HEK293 (cell line): ENCODE measurements at regions not wholly inside any gene's neighbourhood (a gene's known extent, or its start where the extent isn't known, plus 50 kb on each side); places are given as distances from the start of the nearest gene placed in this dataset.

Source experiments
- CTCF ChIA-PET: fragments of 350-600 bp; formaldehyde crosslinking; extraction: SDS; loops from one replicate; lab custom pipeline; 2021; ENCODE audit warnings: antibody characterized with exemption; lab: Yijun Ruan, JAX
- POLR2A ChIA-PET: fragments of 300-600 bp; formaldehyde crosslinking; extraction: SDS; loops from one replicate; lab custom pipeline; 2020; ENCODE audit warnings: antibody characterized with exemption, inconsistent platforms; lab: Yijun Ruan, JAX
- H3K27ac ChIP-seq: fragments of 200-500 bp; sonication (Bioruptor generic); 2 replicates; pipeline ENCODE4 v1.5.1; 2014; ENCODE audit warnings: low read depth, low read length, control low read depth, inconsistent platforms; ENCODE audit errors: extremely low read depth
- H3K36me3 ChIP-seq, 2 experiments: fragments of 200-500 bp in 1 of 2; sonication (Bioruptor generic) in 1 of 2; 1 replicate in 1 of 2; 2 replicates in 1 of 2; pipeline ENCODE4 v1.5.1; 2014 to 2017; ENCODE audit warnings: inconsistent platforms in 2 of 2, low read length in 2 of 2; ENCODE audit not compliant: control insufficient read depth in 2 of 2, insufficient read depth in 1 of 2
- H3K4me1 ChIP-seq: fragments of 200-500 bp; sonication (Bioruptor generic); 2 replicates; pipeline ENCODE4 v1.5.1; 2014; ENCODE audit warnings: mild to moderate bottlenecking, low read length, inconsistent platforms; ENCODE audit not compliant: control insufficient read depth, insufficient read depth
- H3K4me3 ChIP-seq: 2 replicates; pipeline ENCODE4 v1.5.1; 2011; ENCODE audit warnings: low read depth, mild to moderate bottlenecking, control low read depth, low read length, moderate library complexity
- H3K9me3 ChIP-seq: fragments of 200-500 bp; sonication (Bioruptor generic); 2 replicates; pipeline ENCODE4 v1.5.1; 2014; ENCODE audit warnings: low read depth, low read length, inconsistent platforms; ENCODE audit not compliant: control insufficient read depth, insufficient read depth
- BCL11A ChIP-seq: fragments of 450-650 bp; formaldehyde crosslinking; IDR thresholded peaks from 2 replicates; pipeline ENCODE4 v1.5.1; 2016; ENCODE audit warnings: low read depth, missing biosample characterization, missing genetic modification characterization
- HOXC10 ChIP-seq: sonication (generic); formaldehyde crosslinking; IDR thresholded peaks from 2 replicates; pipeline ENCODE4 v1.8.1; 2023; ENCODE audit warnings: mild to moderate bottlenecking, missing genetic modification reagents
- OVOL3 ChIP-seq: fragments of 450-650 bp; formaldehyde crosslinking; IDR thresholded peaks from 2 replicates; pipeline ENCODE4 v1.5.1; 2016; ENCODE audit warnings: missing biosample characterization, missing genetic modification characterization
- SALL2 ChIP-seq: fragments of 450-650 bp; formaldehyde crosslinking; IDR thresholded peaks from 2 replicates; pipeline ENCODE4 v1.5.0; 2017; ENCODE audit warnings: missing biosample characterization, mild to moderate bottlenecking, missing genetic modification characterization, borderline replicate concordance
- SCRT2 ChIP-seq: fragments of 450-650 bp; formaldehyde crosslinking; IDR thresholded peaks from 2 replicates; pipeline ENCODE4 v1.5.1; 2016; ENCODE audit warnings: missing biosample characterization, missing genetic modification characterization
- SP3 ChIP-seq: fragments of 450-650 bp; formaldehyde crosslinking; IDR thresholded peaks from 2 replicates; pipeline ENCODE4 v1.5.1; 2016; ENCODE audit warnings: missing biosample characterization, missing genetic modification characterization
- TCF7L2 ChIP-seq: IDR thresholded peaks from 2 replicates; pipeline ENCODE4 v1.6.1; 2011; ENCODE audit warnings: low read depth, mild to moderate bottlenecking, inconsistent platforms, low read length, moderate library complexity, borderline replicate concordance
- TRIM28 ChIP-seq: IDR thresholded peaks from 2 replicates; pipeline ENCODE4 v1.6.1; 2011; ENCODE audit warnings: low read length, control low read depth, borderline replicate concordance
- ZBTB20 ChIP-seq: fragments of 450-650 bp; formaldehyde crosslinking; IDR thresholded peaks from 2 replicates; pipeline ENCODE4 v1.5.1; 2016; ENCODE audit warnings: missing biosample characterization, missing genetic modification characterization
- ZNF169 ChIP-seq: fragments of 450-650 bp; formaldehyde crosslinking; IDR thresholded peaks from 2 replicates; pipeline ENCODE4 v1.5.1; 2016; ENCODE audit warnings: missing biosample characterization, missing genetic modification characterization
- ZNF214 ChIP-seq: fragments of 450-650 bp; formaldehyde crosslinking; IDR thresholded peaks from 2 replicates; pipeline ENCODE4 v1.5.1; 2017; ENCODE audit warnings: missing biosample characterization, mild to moderate bottlenecking, missing genetic modification characterization, borderline replicate concordance
- ZNF404 ChIP-seq: fragments of 450-650 bp; formaldehyde crosslinking; IDR thresholded peaks from 2 replicates; pipeline ENCODE4 v1.5.1; 2017; ENCODE audit warnings: missing biosample characterization, missing genetic modification characterization
- ZNF558 ChIP-seq: fragments of 450-650 bp; formaldehyde crosslinking; IDR thresholded peaks from 2 replicates; pipeline ENCODE4 v1.5.1; 2016; ENCODE audit warnings: missing biosample characterization, missing genetic modification characterization
- ZNF626 ChIP-seq: fragments of 450-650 bp; sonication (Bioruptor Pico); formaldehyde crosslinking; IDR thresholded peaks from 2 replicates; pipeline ENCODE4 v1.5.1; 2018; ENCODE audit warnings: missing biosample characterization, missing genetic modification characterization, inconsistent platforms
- ZNF776 ChIP-seq: fragments of 450-650 bp; formaldehyde crosslinking; IDR thresholded peaks from 2 replicates; pipeline ENCODE4 v1.5.0; 2017; ENCODE audit warnings: missing biosample characterization, missing genetic modification characterization, borderline replicate concordance
- ZNF837 ChIP-seq: fragments of 450-650 bp; formaldehyde crosslinking; IDR thresholded peaks from 2 replicates; pipeline ENCODE4 v1.5.1; 2016; ENCODE audit warnings: missing biosample characterization, missing genetic modification characterization
- ZNF843 ChIP-seq: fragments of 450-650 bp; formaldehyde crosslinking; IDR thresholded peaks from 2 replicates; pipeline ENCODE4 v1.5.1; 2016; ENCODE audit warnings: missing biosample characterization, missing genetic modification characterization
- ZXDB ChIP-seq: fragments of 450-650 bp; formaldehyde crosslinking; IDR thresholded peaks from 2 replicates; pipeline ENCODE4 v1.5.1; 2016; ENCODE audit warnings: missing biosample characterization, missing genetic modification characterization
- TF ChIP-seq, protein P1 (sequence below): fragments of 450-650 bp; formaldehyde crosslinking; IDR thresholded peaks from 2 replicates; pipeline ENCODE4 v1.5.1; 2016; ENCODE audit warnings: missing biosample characterization, missing genetic modification characterization
- TF ChIP-seq, protein P2 (sequence below): fragments of 450-650 bp; formaldehyde crosslinking; IDR thresholded peaks from 2 replicates; pipeline ENCODE4 v1.5.1; 2016; ENCODE audit warnings: missing biosample characterization, missing genetic modification characterization
- TF ChIP-seq, protein P3 (sequence below): fragments of 450-650 bp; formaldehyde crosslinking; IDR thresholded peaks from 2 replicates; pipeline ENCODE4 v1.5.1; 2016; ENCODE audit warnings: missing biosample characterization, missing genetic modification characterization
- TF ChIP-seq, protein P4 (sequence below): fragments of 450-650 bp; formaldehyde crosslinking; IDR thresholded peaks from 2 replicates; pipeline ENCODE4 v1.5.1; 2016; ENCODE audit warnings: missing biosample characterization, missing genetic modification characterization, borderline replicate concordance

DNA sequence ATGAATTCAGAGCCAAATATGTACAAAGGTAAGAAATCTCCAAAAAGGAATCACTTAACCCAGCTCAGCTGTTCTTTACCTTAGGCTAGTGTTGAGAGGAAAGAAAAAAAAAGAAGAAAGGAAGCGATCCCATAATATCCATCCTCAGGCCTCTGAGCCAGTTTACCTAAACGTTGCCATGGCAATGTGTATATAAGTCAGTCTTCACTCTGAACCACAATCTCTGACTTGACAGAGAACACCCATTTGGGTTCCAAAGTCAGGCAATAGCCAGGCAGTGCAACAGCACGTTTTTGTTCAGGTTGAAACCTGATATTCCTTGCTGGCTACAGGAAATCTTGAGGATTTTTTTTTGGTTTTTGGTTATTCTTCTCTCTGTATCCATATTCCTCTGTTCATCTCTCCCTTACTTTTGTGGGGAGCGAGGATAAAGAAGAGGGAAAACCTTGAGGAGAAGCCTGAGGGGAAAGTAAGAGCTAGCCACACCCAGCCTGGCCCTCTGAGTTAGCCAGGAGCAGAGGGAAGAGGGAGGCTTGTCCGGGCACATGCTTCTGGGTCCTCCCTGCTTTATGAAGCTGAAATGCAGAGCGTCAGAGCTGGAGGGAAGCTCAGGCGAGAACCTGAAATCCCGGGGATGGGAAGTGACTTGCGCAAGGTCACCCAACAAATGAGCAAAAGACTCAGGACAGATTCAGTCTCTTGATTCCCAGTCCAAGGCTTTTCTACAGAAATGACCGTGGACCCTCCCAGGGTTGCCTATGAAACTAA is 152.7 kb downstream of the SOX9 start:
- H3K36me3 ChIP-seq = no peaks in the 10 kb centered on the region
- no peak overlapping the region; the same call in 1 of the 2 replicates for H3K27ac ChIP-seq
- TF ChIP-seq TRIM28 (0 out of 2 replicates have a peak, but pooled peaks have one; percentile 20), ZNF214 (tag by site-specific recombination) (no peak)
- CTCF ChIA-PET = no interaction called here
- H3K4me1 ChIP-seq = peaks cover 6% of the 10 kb centered on the region
- no peaks in the 10 kb centered on the region for H3K9me3 ChIP-seq
- POLR2A ChIA-PET = interaction anchor here (1.4 kb wide), 1 partner anchor 153 kb away, joined by 6 read pairs; the partner anchor contains the start of gene SOX9
- H3K4me3 ChIP-seq = no peak overlapping the region

DNA sequence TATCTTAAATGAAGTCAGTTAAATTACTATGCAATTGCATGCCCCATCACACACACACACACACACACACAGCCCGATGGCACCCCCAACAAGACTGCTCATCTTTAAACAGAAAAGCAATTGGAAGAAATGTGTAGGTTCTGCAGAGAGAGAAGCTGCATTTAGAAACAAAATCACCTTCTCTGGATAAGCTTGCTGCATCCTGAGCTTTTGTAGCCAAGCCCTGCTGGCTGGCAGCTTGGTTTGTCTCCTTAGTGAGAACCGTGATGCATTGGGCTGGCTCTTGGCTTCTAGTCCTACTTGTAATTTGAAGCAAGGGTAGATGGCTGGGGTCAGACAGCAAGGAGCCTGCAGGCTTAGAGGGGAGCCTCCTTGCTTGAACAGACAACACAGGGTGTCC is 153.8 kb downstream of the SOX9 start:
- no peak overlapping the region for H3K4me3 ChIP-seq
- H3K36me3 ChIP-seq = no peaks in the 10 kb centered on the region
- POLR2A ChIA-PET = no interaction called here
- H3K4me1 ChIP-seq = peaks cover 6% of the 10 kb centered on the region
- CTCF ChIA-PET = interaction anchor here (0.6 kb wide), 1 partner anchor 348 kb away, joined by 3 read pairs; no protein-coding TSS in a partner anchor
- no peaks in the 10 kb centered on the region for H3K9me3 ChIP-seq
- TF ChIP-seq, protein P1, sequence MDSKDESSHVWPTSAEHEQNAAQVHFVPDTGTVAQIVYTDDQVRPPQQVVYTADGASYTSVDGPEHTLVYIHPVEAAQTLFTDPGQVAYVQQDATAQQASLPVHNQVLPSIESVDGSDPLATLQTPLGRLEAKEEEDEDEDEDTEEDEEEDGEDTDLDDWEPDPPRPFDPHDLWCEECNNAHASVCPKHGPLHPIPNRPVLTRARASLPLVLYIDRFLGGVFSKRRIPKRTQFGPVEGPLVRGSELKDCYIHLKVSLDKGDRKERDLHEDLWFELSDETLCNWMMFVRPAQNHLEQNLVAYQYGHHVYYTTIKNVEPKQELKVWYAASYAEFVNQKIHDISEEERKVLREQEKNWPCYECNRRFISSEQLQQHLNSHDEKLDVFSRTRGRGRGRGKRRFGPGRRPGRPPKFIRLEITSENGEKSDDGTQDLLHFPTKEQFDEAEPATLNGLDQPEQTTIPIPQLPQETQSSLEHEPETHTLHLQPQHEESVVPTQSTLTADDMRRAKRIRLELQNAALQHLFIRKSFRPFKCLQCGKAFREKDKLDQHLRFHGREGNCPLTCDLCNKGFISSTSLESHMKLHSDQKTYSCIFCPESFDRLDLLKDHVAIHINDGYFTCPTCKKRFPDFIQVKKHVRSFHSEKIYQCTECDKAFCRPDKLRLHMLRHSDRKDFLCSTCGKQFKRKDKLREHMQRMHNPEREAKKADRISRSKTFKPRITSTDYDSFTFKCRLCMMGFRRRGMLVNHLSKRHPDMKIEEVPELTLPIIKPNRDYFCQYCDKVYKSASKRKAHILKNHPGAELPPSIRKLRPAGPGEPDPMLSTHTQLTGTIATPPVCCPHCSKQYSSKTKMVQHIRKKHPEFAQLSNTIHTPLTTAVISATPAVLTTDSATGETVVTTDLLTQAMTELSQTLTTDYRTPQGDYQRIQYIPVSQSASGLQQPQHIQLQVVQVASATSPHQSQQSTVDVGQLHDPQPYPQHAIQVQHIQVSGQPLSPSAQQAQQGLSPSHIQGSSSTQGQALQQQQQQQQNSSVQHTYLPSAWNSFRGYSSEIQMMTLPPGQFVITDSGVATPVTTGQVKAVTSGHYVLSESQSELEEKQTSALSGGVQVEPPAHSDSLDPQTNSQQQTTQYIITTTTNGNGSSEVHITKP (tag by site-specific recombination) = no peak
- no peak for TF ChIP-seq ZBTB20 (tag by site-specific recombination)
- no peak for TF ChIP-seq SALL2 (tag by site-specific recombination)
- TF ChIP-seq ZNF626 (tag by site-specific recombination) = no peak
- no peak for TF ChIP-seq OVOL3 (tag by site-specific recombination)
- no peak for TF ChIP-seq ZNF169 (tag by site-specific recombination)
- TF ChIP-seq, protein P2, sequence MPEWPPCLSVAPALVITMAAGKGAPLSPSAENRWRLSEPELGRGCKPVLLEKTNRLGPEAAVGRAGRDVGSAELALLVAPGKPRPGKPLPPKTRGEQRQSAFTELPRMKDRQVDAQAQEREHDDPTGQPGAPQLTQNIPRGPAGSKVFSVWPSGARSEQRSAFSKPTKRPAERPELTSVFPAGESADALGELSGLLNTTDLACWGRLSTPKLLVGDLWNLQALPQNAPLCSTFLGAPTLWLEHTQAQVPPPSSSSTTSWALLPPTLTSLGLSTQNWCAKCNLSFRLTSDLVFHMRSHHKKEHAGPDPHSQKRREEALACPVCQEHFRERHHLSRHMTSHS (tag by site-specific recombination) = no peak
- no peak for TF ChIP-seq ZNF837 (tag by site-specific recombination)
- TF ChIP-seq BCL11A (tag by site-specific recombination) = no peak
- no peak for TF ChIP-seq ZXDB (tag by site-specific recombination)
- TF ChIP-seq, protein P3, sequence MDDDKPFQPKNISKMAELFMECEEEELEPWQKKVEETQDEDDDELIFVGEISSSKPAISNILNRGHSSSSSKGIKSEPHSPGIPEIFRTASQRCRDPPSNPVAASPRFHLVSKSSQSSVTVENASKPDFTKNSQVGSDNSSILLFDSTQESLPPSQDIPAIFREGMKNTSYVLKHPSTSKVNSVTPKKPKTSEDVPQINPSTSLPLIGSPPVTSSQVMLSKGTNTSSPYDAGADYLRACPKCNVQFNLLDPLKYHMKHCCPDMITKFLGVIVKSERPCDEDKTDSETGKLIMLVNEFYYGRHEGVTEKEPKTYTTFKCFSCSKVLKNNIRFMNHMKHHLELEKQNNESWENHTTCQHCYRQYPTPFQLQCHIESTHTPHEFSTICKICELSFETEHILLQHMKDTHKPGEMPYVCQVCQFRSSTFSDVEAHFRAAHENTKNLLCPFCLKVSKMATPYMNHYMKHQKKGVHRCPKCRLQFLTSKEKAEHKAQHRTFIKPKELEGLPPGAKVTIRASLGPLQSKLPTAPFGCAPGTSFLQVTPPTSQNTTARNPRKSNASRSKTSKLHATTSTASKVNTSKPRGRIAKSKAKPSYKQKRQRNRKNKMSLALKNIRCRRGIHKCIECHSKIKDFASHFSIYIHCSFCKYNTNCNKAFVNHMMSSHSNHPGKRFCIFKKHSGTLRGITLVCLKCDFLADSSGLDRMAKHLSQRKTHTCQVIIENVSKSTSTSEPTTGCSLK (tag by site-specific recombination) = no peak
- TF ChIP-seq ZNF843 (tag by site-specific recombination) = no peak
- no peak for TF ChIP-seq TCF7L2
- TF ChIP-seq, protein P4, sequence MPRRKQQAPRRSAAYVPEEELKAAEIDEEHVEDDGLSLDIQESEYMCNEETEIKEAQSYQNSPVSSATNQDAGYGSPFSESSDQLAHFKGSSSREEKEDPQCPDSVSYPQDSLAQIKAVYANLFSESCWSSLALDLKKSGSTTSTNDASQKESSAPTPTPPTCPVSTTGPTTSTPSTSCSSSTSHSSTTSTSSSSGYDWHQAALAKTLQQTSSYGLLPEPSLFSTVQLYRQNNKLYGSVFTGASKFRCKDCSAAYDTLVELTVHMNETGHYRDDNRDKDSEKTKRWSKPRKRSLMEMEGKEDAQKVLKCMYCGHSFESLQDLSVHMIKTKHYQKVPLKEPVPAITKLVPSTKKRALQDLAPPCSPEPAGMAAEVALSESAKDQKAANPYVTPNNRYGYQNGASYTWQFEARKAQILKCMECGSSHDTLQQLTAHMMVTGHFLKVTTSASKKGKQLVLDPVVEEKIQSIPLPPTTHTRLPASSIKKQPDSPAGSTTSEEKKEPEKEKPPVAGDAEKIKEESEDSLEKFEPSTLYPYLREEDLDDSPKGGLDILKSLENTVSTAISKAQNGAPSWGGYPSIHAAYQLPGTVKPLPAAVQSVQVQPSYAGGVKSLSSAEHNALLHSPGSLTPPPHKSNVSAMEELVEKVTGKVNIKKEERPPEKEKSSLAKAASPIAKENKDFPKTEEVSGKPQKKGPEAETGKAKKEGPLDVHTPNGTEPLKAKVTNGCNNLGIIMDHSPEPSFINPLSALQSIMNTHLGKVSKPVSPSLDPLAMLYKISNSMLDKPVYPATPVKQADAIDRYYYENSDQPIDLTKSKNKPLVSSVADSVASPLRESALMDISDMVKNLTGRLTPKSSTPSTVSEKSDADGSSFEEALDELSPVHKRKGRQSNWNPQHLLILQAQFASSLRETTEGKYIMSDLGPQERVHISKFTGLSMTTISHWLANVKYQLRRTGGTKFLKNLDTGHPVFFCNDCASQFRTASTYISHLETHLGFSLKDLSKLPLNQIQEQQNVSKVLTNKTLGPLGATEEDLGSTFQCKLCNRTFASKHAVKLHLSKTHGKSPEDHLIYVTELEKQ (tag by site-specific recombination) = no peak
- TF ChIP-seq ZNF404 (tag by site-specific recombination) = no peak
- TF ChIP-seq SP3 = no peak
- no peak for TF ChIP-seq HOXC10
- no peak for TF ChIP-seq ZNF776 (tag by site-specific recombination)
- no peak for TF ChIP-seq SCRT2 (tag by site-specific recombination)
- no peak for TF ChIP-seq ZNF558 (tag by site-specific recombination)
- no peak overlapping the region for H3K27ac ChIP-seq
